H1 (cell line): ENCODE measurements at regions not wholly inside any gene's neighbourhood (a gene's known extent, or its start where the extent isn't known, plus 50 kb on each side); places are given as distances from the start of the nearest gene placed in this dataset.

Experiments
- CTCF ChIA-PET: fragments of 300-600 bp; sonication (Branson Sonifier 250); formaldehyde crosslinking; loops from one replicate; lab custom pipeline; 2021; ENCODE audit not compliant: partially characterized antibody; lab: Charles Lee
- POLR2A ChIA-PET: fragments of 300-600 bp; sonication (Branson Sonifier 250); formaldehyde crosslinking; loops from one replicate; lab custom pipeline; 2021; ENCODE audit warnings: inconsistent platforms; ENCODE audit not compliant: partially characterized antibody; lab: Charles Lee
- DNase-seq, 2 experiments: peaks; one replicate each; pipeline versions ENCODE4 v3.0.0 to v3.0.0-alpha.2; 2010 to 2022; ENCODE audit warnings: low spot score in 2 of 2, low read depth in 1 of 2, mixed read lengths in 1 of 2
- FAIRE-seq: peaks from 2 replicates; lab custom pipeline; 2011; peaks lifted over from hg19 to GRCh38; lab: Jason Lieb, UNC
- H2AFZ ChIP-seq: 2 replicates; pipeline ENCODE4 v1.8.1; 2012; ENCODE audit warnings: low read length, inconsistent platforms
- H2AK5ac ChIP-seq: 2 replicates; pipeline ENCODE4 v1.6.1; 2013; ENCODE audit warnings: low read depth, low read length
- H2BK120ac ChIP-seq: replicated peaks from 2 replicates; pipeline ENCODE3; 2013; ENCODE audit warnings: low read depth, low read length, inconsistent platforms
- H2BK12ac ChIP-seq: 2 replicates; pipeline ENCODE4 v1.6.1; 2013; ENCODE audit warnings: low read depth, low read length
- H2BK15ac ChIP-seq: 2 replicates; pipeline ENCODE4 v1.6.1; 2013; ENCODE audit warnings: low read length
- H2BK20ac ChIP-seq: 2 replicates; pipeline ENCODE4 v1.6.1; 2013; ENCODE audit warnings: low read length
- H2BK5ac ChIP-seq: 2 replicates; pipeline ENCODE4 v1.6.1; 2013; ENCODE audit warnings: low read depth, low read length
- H3K14ac ChIP-seq: 2 replicates; pipeline ENCODE4 v1.6.1; 2013; ENCODE audit warnings: inconsistent platforms; ENCODE audit not compliant: insufficient read length
- H3K18ac ChIP-seq: 2 replicates; pipeline ENCODE4 v1.6.1; 2013; ENCODE audit warnings: low read length; ENCODE audit errors: extremely low read depth
- H3K23ac ChIP-seq: 2 replicates; pipeline ENCODE4 v1.6.1; 2013; ENCODE audit warnings: inconsistent platforms; ENCODE audit not compliant: insufficient read length
- H3K23me2 ChIP-seq: 2 replicates; pipeline ENCODE4 v1.6.1; 2013; ENCODE audit warnings: low read depth, low read length
- H3K27ac ChIP-seq: 2 replicates; pipeline ENCODE4 v1.6.1; 2011; ENCODE audit warnings: low read depth, low read length, inconsistent platforms
- H3K27me3 ChIP-seq, 4 experiments: replicated peaks in 1 of 4; 1 replicate in 1 of 4; 2 replicates in 3 of 4; pipeline versions ENCODE4 v1.6.1 to v1.8.1; 2011 to 2013; ENCODE audit warnings: low read length in 3 of 4, mild to moderate bottlenecking in 3 of 4, inconsistent platforms in 2 of 4, mixed read lengths in 2 of 4, moderate library complexity in 1 of 4; ENCODE audit not compliant: control insufficient read depth in 3 of 4, insufficient read depth in 3 of 4; ENCODE audit errors: extremely low read depth in 1 of 4
- H3K36me3 ChIP-seq, 4 experiments: 2 replicates each; pipeline versions ENCODE4 v1.6.1 to v1.8.1; 2011 to 2013; ENCODE audit warnings: mild to moderate bottlenecking in 4 of 4, low read length in 3 of 4, moderate library complexity in 2 of 4, control low read depth in 1 of 4, inconsistent platforms in 1 of 4; ENCODE audit not compliant: insufficient read depth in 4 of 4, control insufficient read depth in 2 of 4
- H3K4ac ChIP-seq: replicated peaks from 2 replicates; pipeline ENCODE3; 2013; ENCODE audit warnings: low read length, low read depth, mixed read lengths, inconsistent platforms; ENCODE audit not compliant: insufficient read length
- H3K4me1 ChIP-seq, 4 experiments: replicated peaks in 1 of 4; 1 replicate in 1 of 4; 2 replicates in 3 of 4; pipeline versions ENCODE4 v1.6.1 to v1.8.1; 2011 to 2013; ENCODE audit warnings: low read length in 3 of 4, inconsistent platforms in 2 of 4, mixed read lengths in 1 of 4; ENCODE audit not compliant: insufficient read depth in 4 of 4, control insufficient read depth in 3 of 4
- H3K4me2 ChIP-seq, 2 experiments: 2 replicates each; pipeline versions ENCODE4 v1.6.1 to v1.8.1; 2011 to 2013; ENCODE audit warnings: low read depth in 2 of 2, low read length in 2 of 2, control low read depth in 1 of 2, inconsistent platforms in 1 of 2, mild to moderate bottlenecking in 1 of 2; ENCODE audit not compliant: insufficient read depth in 1 of 2
- H3K4me3 ChIP-seq, 4 experiments: fragments of 200-600, 300-600 bp in 1 of 4; sonication (generic), shearing (Covaris generic), sonication (Bioruptor Twin) in 1 of 4; 2 replicates each; pipeline versions ENCODE4 v1.5.1 to v1.8.1; 2011 to 2016; ENCODE audit warnings: low read length in 4 of 4, low read depth in 3 of 4, control low read depth in 2 of 4, inconsistent platforms in 2 of 4, mild to moderate bottlenecking in 2 of 4, mixed read lengths in 1 of 4, moderate library complexity in 1 of 4; ENCODE audit not compliant: insufficient read depth in 2 of 4; ENCODE audit errors: extremely low read depth in 1 of 4
- H3K56ac ChIP-seq: replicated peaks from 2 replicates; pipeline ENCODE3; 2013; ENCODE audit warnings: low read depth, mild to moderate bottlenecking, mixed read lengths, low read length, inconsistent platforms; ENCODE audit not compliant: insufficient read length
- H3K79me1 ChIP-seq: 2 replicates; pipeline ENCODE4 v1.6.1; 2013; ENCODE audit warnings: low read depth, low read length, control low read depth
- H3K79me2 ChIP-seq, 2 experiments: 2 replicates each; pipeline versions ENCODE4 v1.6.1 to v1.8.1; 2012 to 2013; ENCODE audit warnings: low read length in 2 of 2, mild to moderate bottlenecking in 2 of 2, inconsistent platforms in 1 of 2; ENCODE audit not compliant: insufficient read depth in 2 of 2, control insufficient read depth in 1 of 2
- H3K9ac ChIP-seq, 4 experiments: replicated peaks in 1 of 4; 1 replicate in 1 of 4; 2 replicates in 3 of 4; pipeline versions ENCODE4 v1.6.1 to v1.8.1; 2011 to 2013; ENCODE audit warnings: low read depth in 3 of 4, low read length in 3 of 4, control low read depth in 2 of 4, mild to moderate bottlenecking in 2 of 4, moderate library complexity in 2 of 4, inconsistent platforms in 1 of 4; ENCODE audit errors: extremely low read depth in 1 of 4
- H3K9me3 ChIP-seq, 2 experiments: 2 replicates each; pipeline versions ENCODE4 v1.6.1 to v1.8.1; 2012 to 2013; ENCODE audit warnings: mild to moderate bottlenecking in 2 of 2, moderate library complexity in 2 of 2, control low read depth in 1 of 2, inconsistent platforms in 1 of 2, low read depth in 1 of 2, low read length in 1 of 2, mixed read lengths in 1 of 2; ENCODE audit not compliant: insufficient read depth in 2 of 2
- H4K20me1 ChIP-seq, 2 experiments: replicated peaks in 1 of 2; 2 replicates each; pipeline versions ENCODE3 to v1.8.1; 2011 to 2013; ENCODE audit warnings: inconsistent platforms in 2 of 2, low read length in 2 of 2, mild to moderate bottlenecking in 1 of 2; ENCODE audit not compliant: insufficient read depth in 2 of 2, control insufficient read depth in 1 of 2
- H4K5ac ChIP-seq: 2 replicates; pipeline ENCODE4 v1.6.1; 2013; ENCODE audit warnings: low read length, low read depth, mixed read lengths, inconsistent platforms; ENCODE audit not compliant: insufficient read length
- H4K8ac ChIP-seq: 2 replicates; pipeline ENCODE4 v1.8.0; 2013; ENCODE audit warnings: mild to moderate bottlenecking, moderate library complexity, low read length, inconsistent platforms; ENCODE audit not compliant: insufficient read depth; ENCODE audit errors: extremely low read depth
- H4K91ac ChIP-seq: replicated peaks from 2 replicates; pipeline ENCODE3; 2013; ENCODE audit warnings: low read length, mixed read lengths, inconsistent platforms; ENCODE audit not compliant: insufficient read length
- ASH2L ChIP-seq: fragments of 200-600, 300-600 bp; sonication (generic); IDR thresholded peaks from one replicate; pipeline ENCODE4 v1.7.1; 2017; ENCODE audit warnings: low read length
- CEBPB ChIP-seq: IDR thresholded peaks from 2 replicates; pipeline ENCODE4 v1.6.1; 2012; ENCODE audit warnings: low read depth, low read length
- EP300 ChIP-seq, 2 experiments: IDR thresholded peaks; 1 replicate in 1 of 2; 2 replicates in 1 of 2; pipeline ENCODE4 v1.6.1; 2011 to 2012; ENCODE audit warnings: low read depth in 2 of 2, low read length in 2 of 2, mild to moderate bottlenecking in 2 of 2, borderline replicate concordance in 1 of 2, inconsistent platforms in 1 of 2, moderate library complexity in 1 of 2
- HDAC2 ChIP-seq, 2 experiments: fragments of 300-600 bp in 1 of 2; sonication (generic) in 1 of 2; IDR thresholded peaks; 2 replicates each; pipeline ENCODE4 v1.6.1; 2011 to 2012; ENCODE audit warnings: low read depth in 2 of 2, low read length in 2 of 2, mild to moderate bottlenecking in 2 of 2, moderate library complexity in 2 of 2, borderline replicate concordance in 1 of 2, inconsistent platforms in 1 of 2
- HDAC6 ChIP-seq: IDR thresholded peaks from one replicate; pipeline ENCODE4 v1.7.1; 2012; ENCODE audit warnings: low read depth, mild to moderate bottlenecking, inconsistent platforms, low read length, moderate library complexity
- JUN ChIP-seq: IDR thresholded peaks from 2 replicates; pipeline ENCODE4 v1.6.1; 2011; ENCODE audit warnings: low read depth, mild to moderate bottlenecking, improper control_type of control experiment, low read length
- KDM5A ChIP-seq: fragments of 200-600 bp; IDR thresholded peaks from 2 replicates; pipeline ENCODE4 v1.7.1; 2012; ENCODE audit warnings: mild to moderate bottlenecking, low read length, inconsistent platforms, mixed read lengths
- SP4 ChIP-seq: IDR thresholded peaks from 2 replicates; pipeline ENCODE4 v1.6.1; 2012; ENCODE audit warnings: low read length, inconsistent platforms
- USF2 ChIP-seq: IDR thresholded peaks from 2 replicates; pipeline ENCODE4 v1.6.1; 2011; ENCODE audit warnings: low read length, improper control_type of control experiment
- WGBS, 2 experiments: shearing (Covaris generic) in 1 of 2; methylation state at CpG; one replicate each; pipeline versions ENCODE4 v1.1.6 to v1.1.7; 2013 to 2015; ENCODE audit warnings: low lambda C conversion rate in 2 of 2, mixed read lengths in 2 of 2, inconsistent platforms in 1 of 2, low coverage in 1 of 2, missing lambda C conversion rate in 1 of 2; ENCODE audit not compliant: insufficient replicate concordance in 2 of 2, insufficient coverage in 1 of 2, insufficient read length in 1 of 2; ENCODE audit errors: extremely low coverage in 1 of 2, missing lambda C conversion rate in 1 of 2; 5-methylcytosine and 5-hydroxymethylcytosine counted together

GRCh38 chr10:113453351-113453750, 99.5 kb upstream of the HABP2 start:
- Histone ChIP-seq H3K4me1 (0 out of 7 replicates have a peak, but pooled peaks cover 0 to 6% (median 0%) of the 10 kb centered on the region in 4 experiments), H3K56ac (no peak overlapping the region), H3K27me3 (no peaks in the 10 kb centered on the region), H2BK5ac (no peak overlapping the region), H3K4ac (no peak overlapping the region), H2BK15ac (no peak overlapping the region), H3K18ac (no peak overlapping the region), H2AK5ac (no peak overlapping the region), H3K79me1 (no peaks in the 10 kb centered on the region), H2BK120ac (no peak overlapping the region), H3K9me3 (no peaks in the 10 kb centered on the region), H2BK12ac (no peak overlapping the region), H4K91ac (no peak overlapping the region), H3K79me2 (no peaks in the 10 kb centered on the region), H3K36me3 (no peaks in the 10 kb centered on the region), H4K8ac (no peak overlapping the region), H3K14ac (no peak overlapping the region), H3K4me3 (no peak overlapping the region), H3K27ac (no peak overlapping the region), H2BK20ac (no peak overlapping the region), H2AFZ (no peak overlapping the region), H4K20me1 (no peaks in the 10 kb centered on the region), H3K23ac (no peak overlapping the region), H3K4me2 (no peak overlapping the region), H3K23me2 (no peaks in the 10 kb centered on the region), H3K9ac (no peak overlapping the region), H4K5ac (no peak overlapping the region)
- WGBS, 2 experiments = 89% methylated on average over 6 of the region's 6 CpGs; no CpG with 5 or more reads in 1 of the 2 experiments
- DNase-seq = no peak
- ChIA-PET POLR2A (interaction anchor here (0.6 kb wide), 1 partner anchor 742 kb away, joined by 3 read pairs; no protein-coding TSS in a partner anchor), CTCF (interaction anchor here (0.6 to 5.6 kb wide), 22 partner anchors 11 to 297 kb away, joined by 3 to 82 read pairs (median 4); no protein-coding TSS in a partner anchor)
- TF ChIP-seq USF2 (no peak), HDAC2 (IDR thresholded peaks at IDR 0.05; ENCODE audit: borderline replicate concordance in 1 of 2, low read depth in 2 of 2, low read length in 2 of 2) (no peak), ASH2L (no peak), JUN (no peak), EP300 (IDR thresholded peaks at IDR 0.05; ENCODE audit: borderline replicate concordance in 1 of 2, low read depth in 2 of 2, low read length in 2 of 2) (no peak), SP4 (no peak), HDAC6 (no peak), CEBPB (no peak), KDM5A (no peak)
- FAIRE-seq = no peak
